Keratinocyte (primary cell): ENCODE measurements at regions not wholly inside any gene's neighbourhood (a gene's known extent, or its start where the extent isn't known, plus 50 kb on each side); places are given as distances from the start of the nearest gene placed in this dataset.

Experiments used
- EZH2 ChIP-seq: IDR thresholded peaks from one replicate; pipeline ENCODE4 v1.6.1; 2012; ENCODE audit warnings: inconsistent platforms, mild to moderate bottlenecking, low read length, moderate library complexity
- TF ChIP-seq, protein P1 (sequence below), 3 experiments: IDR thresholded peaks in 1 of 3; conservative IDR thresholded peaks in 1 of 3; optimal IDR thresholded peaks in 1 of 3; 2 replicates in 2 of 3; 3 replicates in 1 of 3; pipeline versions ENCODE3 to v1.5.1; 2011; ENCODE audit warnings: low read length in 3 of 3, mild to moderate bottlenecking in 3 of 3, moderate library complexity in 2 of 3, control low read depth in 1 of 3, inconsistent platforms in 1 of 3; ENCODE audit not compliant: insufficient read depth in 2 of 3; ENCODE audit errors: extremely low read depth in 1 of 3

DNA sequence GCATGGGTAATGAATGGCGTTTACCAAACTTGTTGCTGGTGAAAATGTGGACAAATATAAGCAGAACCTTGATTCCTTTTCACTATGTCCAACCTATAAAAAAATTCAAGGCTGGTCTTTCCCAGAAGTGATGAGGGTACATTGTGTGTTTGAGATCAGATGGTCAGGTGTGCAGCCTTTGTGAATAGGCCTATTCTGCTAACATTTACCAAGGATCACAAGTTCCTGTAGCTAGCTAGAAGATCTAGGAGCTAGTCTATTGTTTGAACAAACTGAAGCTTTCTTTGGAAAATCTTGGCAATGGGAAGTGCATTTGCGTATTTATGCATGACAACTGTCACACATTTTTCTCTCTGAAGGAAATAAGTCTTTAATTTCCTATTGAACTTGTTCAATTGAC, 489.6 kb downstream of the KLF5 start:
- TF ChIP-seq, protein P1, sequence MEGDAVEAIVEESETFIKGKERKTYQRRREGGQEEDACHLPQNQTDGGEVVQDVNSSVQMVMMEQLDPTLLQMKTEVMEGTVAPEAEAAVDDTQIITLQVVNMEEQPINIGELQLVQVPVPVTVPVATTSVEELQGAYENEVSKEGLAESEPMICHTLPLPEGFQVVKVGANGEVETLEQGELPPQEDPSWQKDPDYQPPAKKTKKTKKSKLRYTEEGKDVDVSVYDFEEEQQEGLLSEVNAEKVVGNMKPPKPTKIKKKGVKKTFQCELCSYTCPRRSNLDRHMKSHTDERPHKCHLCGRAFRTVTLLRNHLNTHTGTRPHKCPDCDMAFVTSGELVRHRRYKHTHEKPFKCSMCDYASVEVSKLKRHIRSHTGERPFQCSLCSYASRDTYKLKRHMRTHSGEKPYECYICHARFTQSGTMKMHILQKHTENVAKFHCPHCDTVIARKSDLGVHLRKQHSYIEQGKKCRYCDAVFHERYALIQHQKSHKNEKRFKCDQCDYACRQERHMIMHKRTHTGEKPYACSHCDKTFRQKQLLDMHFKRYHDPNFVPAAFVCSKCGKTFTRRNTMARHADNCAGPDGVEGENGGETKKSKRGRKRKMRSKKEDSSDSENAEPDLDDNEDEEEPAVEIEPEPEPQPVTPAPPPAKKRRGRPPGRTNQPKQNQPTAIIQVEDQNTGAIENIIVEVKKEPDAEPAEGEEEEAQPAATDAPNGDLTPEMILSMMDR (optimal IDR thresholded peaks at IDR 0.05 in 1 of 3, IDR thresholded peaks at IDR 0.05 in 1 of 3, conservative IDR thresholded peaks at IDR 0.05 in 1 of 3; ENCODE audit: extremely low read depth in 1 of 3, insufficient read depth in 2 of 3, low read length in 3 of 3), result no peak
- no peak for TF ChIP-seq EZH2
